IMR-90 (cell line): ENCODE measurements at regions not wholly inside any gene's neighbourhood (a gene's known extent, or its start where the extent isn't known, plus 50 kb on each side); places are given as distances from the start of the nearest gene placed in this dataset.

Experiments
- CEBPB ChIP-seq: IDR thresholded peaks from 2 replicates; pipeline ENCODE4 v1.6.1; 2012; ENCODE audit warnings: low read depth, low read length, improper control_type of control experiment
- CTCF ChIP-seq: conservative IDR thresholded peaks from 2 replicates; pipeline ENCODE4 v1.5.1; 2012; ENCODE audit warnings: mild to moderate bottlenecking, low read depth, low read length, improper control_type of control experiment
- ELK1 ChIP-seq: fragments of 150-350 bp; IDR thresholded peaks from 2 replicates; pipeline ENCODE4 v1.6.1; 2016; ENCODE audit warnings: low read depth, mild to moderate bottlenecking, low read length, moderate library complexity, borderline replicate concordance
- MAZ ChIP-seq: IDR thresholded peaks from 2 replicates; pipeline ENCODE4 v1.6.1; 2012; ENCODE audit warnings: low read depth, mild to moderate bottlenecking, low read length, improper control_type of control experiment, moderate library complexity, borderline replicate concordance
- MXI1 ChIP-seq: IDR thresholded peaks from 2 replicates; pipeline ENCODE4 v1.6.1; 2012; ENCODE audit warnings: low read depth, mild to moderate bottlenecking, low read length, moderate library complexity, borderline replicate concordance
- POLR2A ChIP-seq: IDR thresholded peaks from 2 replicates; pipeline ENCODE4 v1.6.1; 2012; ENCODE audit warnings: mild to moderate bottlenecking, low read depth, low read length
- RAD21 ChIP-seq: IDR thresholded peaks from 2 replicates; pipeline ENCODE4 v1.6.1; 2012; ENCODE audit warnings: low read length, improper control_type of control experiment
- RFX5 ChIP-seq: IDR thresholded peaks from 2 replicates; pipeline ENCODE4 v1.8.0; 2012; ENCODE audit warnings: low read depth, mild to moderate bottlenecking, low read length, moderate library complexity
- USF2 ChIP-seq: fragments of 150-350 bp; IDR thresholded peaks from 2 replicates; pipeline ENCODE4 v1.6.1; 2017; ENCODE audit warnings: mild to moderate bottlenecking, antibody characterized with exemption, low read length, low read depth

GRCh38 chr4:81997313-81997712 is 376.5 kb downstream of the HNRNPD start:
- no peak for TF ChIP-seq CTCF
- no peak for TF ChIP-seq MXI1
- no peak for TF ChIP-seq POLR2A
- TF ChIP-seq USF2 = no peak
- no peak for TF ChIP-seq MAZ
- no peak for TF ChIP-seq RAD21
- no peak for TF ChIP-seq ELK1
- TF ChIP-seq RFX5 = no peak
- TF ChIP-seq CEBPB = no peak
